Spleen (tissue), 7 donors: ENCODE measurements at regions not wholly inside any gene's neighbourhood (a gene's known extent, or its start where the extent isn't known, plus 50 kb on each side); places are given as distances from the start of the nearest gene placed in this dataset.

Experiments
- CTCF ChIP-seq, 11 experiments: fragments of 200-600 bp in 7 of 11; fragments of 450-650 bp in 4 of 11; sonication (generic) in 4 of 11; IDR thresholded peaks in 8 of 11; conservative IDR thresholded peaks in 3 of 11; 1 replicate in 7 of 11; 2 replicates in 4 of 11; pipeline versions ENCODE4 v1.4.0 to v1.8.0; 2016 to 2021; ENCODE audit warnings: antibody characterized with exemption in 11 of 11, inconsistent platforms in 4 of 11, mild to moderate bottlenecking in 1 of 11
- POLR2A ChIP-seq, 3 donors: fragments of 450-650 bp; IDR thresholded peaks; one replicate each; pipeline ENCODE4 v1.5.1; 2017; ENCODE audit warnings: antibody characterized with exemption in 3 of 3, mild to moderate bottlenecking in 1 of 3
- POLR2AphosphoS5 ChIP-seq, 3 donors: sonication (generic); formaldehyde crosslinking; IDR thresholded peaks; one replicate each; pipeline ENCODE4 v1.5.1; 2017; ENCODE audit warnings: antibody characterized with exemption in 3 of 3
- donor health status: DM: no; HTN: no; CAD: no; lungs with moderate emphysema.
- donor health status: DM: no; HTN: no; CAD: no.
- donor health status: DM: no; HTN: no; CAD: no.

- TF ChIP-seq CTCF (IDR thresholded peaks at IDR 0.05 in 8 of 11, conservative IDR thresholded peaks at IDR 0.05 in 3 of 11) = no peak
- no peak for TF ChIP-seq POLR2AphosphoS5 (IDR thresholded peaks at IDR 0.05)
- no peak for TF ChIP-seq POLR2A (IDR thresholded peaks at IDR 0.05)
Observed at GRCh38 chr6:165843121-165843520, 180.1 kb upstream of the PDE10A start.
